Uterus (tissue), 2 donors: ENCODE measurements at regions not wholly inside any gene's neighbourhood (a gene's known extent, or its start where the extent isn't known, plus 50 kb on each side); places are given as distances from the start of the nearest gene placed in this dataset.

Experiments used
- POLR2A ChIP-seq, 2 donors: fragments of 450-650 bp; IDR thresholded peaks; one replicate each; pipeline ENCODE4 v1.6.1; 2016; ENCODE audit warnings: antibody characterized with exemption in 2 of 2, mild to moderate bottlenecking in 1 of 2, moderate library complexity in 1 of 2
- TF ChIP-seq, protein P1 (sequence below), 4 experiments: fragments of 200-600 bp in 2 of 4; fragments of 450-650 bp in 2 of 4; sonication (generic) in 2 of 4; IDR thresholded peaks; one replicate each; pipeline ENCODE4 v1.5.1; 2016 to 2019; ENCODE audit warnings: antibody characterized with exemption in 4 of 4, mild to moderate bottlenecking in 2 of 4, moderate library complexity in 1 of 4

DNA sequence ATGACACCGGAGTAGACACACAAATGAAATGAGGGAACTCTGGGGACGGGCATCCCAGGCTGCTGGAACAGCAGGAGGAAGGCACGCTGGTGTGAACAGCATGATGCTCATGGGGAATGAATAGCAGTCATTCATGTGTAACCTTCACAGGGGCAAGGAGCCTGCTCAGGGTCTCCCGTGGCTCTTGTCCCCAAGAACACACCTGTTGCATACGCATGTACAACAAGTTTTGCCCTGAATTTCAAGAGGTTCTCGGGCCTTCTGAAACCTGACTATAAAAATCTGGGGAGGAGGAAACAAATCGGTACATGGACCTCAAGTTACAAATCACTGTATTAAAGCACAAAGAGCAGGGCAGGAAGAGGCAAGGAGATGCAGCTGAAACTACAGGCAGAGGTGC is 93.4 kb downstream of the RRAGC start:
- TF ChIP-seq, protein P1, sequence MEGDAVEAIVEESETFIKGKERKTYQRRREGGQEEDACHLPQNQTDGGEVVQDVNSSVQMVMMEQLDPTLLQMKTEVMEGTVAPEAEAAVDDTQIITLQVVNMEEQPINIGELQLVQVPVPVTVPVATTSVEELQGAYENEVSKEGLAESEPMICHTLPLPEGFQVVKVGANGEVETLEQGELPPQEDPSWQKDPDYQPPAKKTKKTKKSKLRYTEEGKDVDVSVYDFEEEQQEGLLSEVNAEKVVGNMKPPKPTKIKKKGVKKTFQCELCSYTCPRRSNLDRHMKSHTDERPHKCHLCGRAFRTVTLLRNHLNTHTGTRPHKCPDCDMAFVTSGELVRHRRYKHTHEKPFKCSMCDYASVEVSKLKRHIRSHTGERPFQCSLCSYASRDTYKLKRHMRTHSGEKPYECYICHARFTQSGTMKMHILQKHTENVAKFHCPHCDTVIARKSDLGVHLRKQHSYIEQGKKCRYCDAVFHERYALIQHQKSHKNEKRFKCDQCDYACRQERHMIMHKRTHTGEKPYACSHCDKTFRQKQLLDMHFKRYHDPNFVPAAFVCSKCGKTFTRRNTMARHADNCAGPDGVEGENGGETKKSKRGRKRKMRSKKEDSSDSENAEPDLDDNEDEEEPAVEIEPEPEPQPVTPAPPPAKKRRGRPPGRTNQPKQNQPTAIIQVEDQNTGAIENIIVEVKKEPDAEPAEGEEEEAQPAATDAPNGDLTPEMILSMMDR (IDR thresholded peaks at IDR 0.05) = no peak
- TF ChIP-seq POLR2A (IDR thresholded peaks at IDR 0.05) = no peak
